HepG2 (cell line): ENCODE measurements at regions not wholly inside any gene's neighbourhood (a gene's known extent, or its start where the extent isn't known, plus 50 kb on each side); places are given as distances from the start of the nearest gene placed in this dataset.

Experiments used
- NR1H2 ChIP-seq: sonication (generic); formaldehyde crosslinking; IDR thresholded peaks from 2 replicates; pipeline ENCODE4 v1.8.1; 2022; ENCODE audit warnings: low read depth, missing genetic modification reagents, borderline replicate concordance
- SAFB2 ChIP-seq: sonication (generic); formaldehyde crosslinking; IDR thresholded peaks from 2 replicates; pipeline ENCODE4 v1.5.1; 2020; ENCODE audit warnings: missing genetic modification reagents, low read depth, mild to moderate bottlenecking, borderline replicate concordance
- TF ChIP-seq, protein P1 (sequence below): sonication (generic); formaldehyde crosslinking; IDR thresholded peaks from 2 replicates; pipeline ENCODE4 v1.5.0; 2020; ENCODE audit warnings: mild to moderate bottlenecking, missing genetic modification reagents, borderline replicate concordance
- TF ChIP-seq, protein P2 (sequence below): sonication (generic); formaldehyde crosslinking; IDR thresholded peaks from 2 replicates; pipeline ENCODE4 v1.4.0; 2020; ENCODE audit warnings: mild to moderate bottlenecking, missing genetic modification reagents
- TF ChIP-seq, protein P3 (sequence below): sonication (generic); formaldehyde crosslinking; IDR thresholded peaks from 2 replicates; pipeline ENCODE4 v1.5.1; 2020; ENCODE audit warnings: mild to moderate bottlenecking, missing genetic modification reagents, moderate library complexity

DNA sequence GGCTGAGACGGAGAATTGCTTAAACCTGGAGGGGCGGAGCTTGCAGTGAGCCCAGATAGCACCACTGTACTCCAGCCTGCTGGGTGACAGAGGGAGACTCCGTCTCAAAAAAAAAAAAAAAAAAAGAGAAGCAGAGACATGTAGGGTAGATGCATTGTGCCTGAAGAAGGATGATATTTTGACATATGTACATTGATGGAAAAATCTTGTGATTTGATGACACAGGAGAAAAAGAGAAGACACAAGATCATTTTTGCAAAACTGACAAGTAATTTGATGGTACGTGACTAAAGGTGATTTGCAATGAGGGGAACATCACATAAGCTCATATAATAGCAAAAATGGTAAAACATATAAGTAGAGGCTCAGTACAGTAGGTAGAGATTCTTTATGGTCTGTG, 340.1 kb upstream of the FSTL5 start (continued):
- TF ChIP-seq, protein P1, sequence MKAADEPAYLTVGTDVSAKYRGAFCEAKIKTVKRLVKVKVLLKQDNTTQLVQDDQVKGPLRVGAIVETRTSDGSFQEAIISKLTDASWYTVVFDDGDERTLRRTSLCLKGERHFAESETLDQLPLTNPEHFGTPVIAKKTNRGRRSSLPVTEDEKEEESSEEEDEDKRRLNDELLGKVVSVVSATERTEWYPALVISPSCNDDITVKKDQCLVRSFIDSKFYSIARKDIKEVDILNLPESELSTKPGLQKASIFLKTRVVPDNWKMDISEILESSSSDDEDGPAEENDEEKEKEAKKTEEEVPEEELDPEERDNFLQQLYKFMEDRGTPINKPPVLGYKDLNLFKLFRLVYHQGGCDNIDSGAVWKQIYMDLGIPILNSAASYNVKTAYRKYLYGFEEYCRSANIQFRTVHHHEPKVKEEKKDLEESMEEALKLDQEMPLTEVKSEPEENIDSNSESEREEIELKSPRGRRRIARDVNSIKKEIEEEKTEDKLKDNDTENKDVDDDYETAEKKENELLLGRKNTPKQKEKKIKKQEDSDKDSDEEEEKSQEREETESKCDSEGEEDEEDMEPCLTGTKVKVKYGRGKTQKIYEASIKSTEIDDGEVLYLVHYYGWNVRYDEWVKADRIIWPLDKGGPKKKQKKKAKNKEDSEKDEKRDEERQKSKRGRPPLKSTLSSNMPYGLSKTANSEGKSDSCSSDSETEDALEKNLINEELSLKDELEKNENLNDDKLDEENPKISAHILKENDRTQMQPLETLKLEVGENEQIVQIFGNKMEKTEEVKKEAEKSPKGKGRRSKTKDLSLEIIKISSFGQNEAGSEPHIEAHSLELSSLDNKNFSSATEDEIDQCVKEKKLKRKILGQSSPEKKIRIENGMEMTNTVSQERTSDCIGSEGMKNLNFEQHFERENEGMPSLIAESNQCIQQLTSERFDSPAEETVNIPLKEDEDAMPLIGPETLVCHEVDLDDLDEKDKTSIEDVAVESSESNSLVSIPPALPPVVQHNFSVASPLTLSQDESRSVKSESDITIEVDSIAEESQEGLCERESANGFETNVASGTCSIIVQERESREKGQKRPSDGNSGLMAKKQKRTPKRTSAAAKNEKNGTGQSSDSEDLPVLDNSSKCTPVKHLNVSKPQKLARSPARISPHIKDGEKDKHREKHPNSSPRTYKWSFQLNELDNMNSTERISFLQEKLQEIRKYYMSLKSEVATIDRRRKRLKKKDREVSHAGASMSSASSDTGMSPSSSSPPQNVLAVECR (CRISPR knock-in tag), result no peak
- TF ChIP-seq NR1H2 (CRISPR knock-in tag), result no peak
- TF ChIP-seq SAFB2 (CRISPR knock-in tag), result no peak
- TF ChIP-seq, protein P2, sequence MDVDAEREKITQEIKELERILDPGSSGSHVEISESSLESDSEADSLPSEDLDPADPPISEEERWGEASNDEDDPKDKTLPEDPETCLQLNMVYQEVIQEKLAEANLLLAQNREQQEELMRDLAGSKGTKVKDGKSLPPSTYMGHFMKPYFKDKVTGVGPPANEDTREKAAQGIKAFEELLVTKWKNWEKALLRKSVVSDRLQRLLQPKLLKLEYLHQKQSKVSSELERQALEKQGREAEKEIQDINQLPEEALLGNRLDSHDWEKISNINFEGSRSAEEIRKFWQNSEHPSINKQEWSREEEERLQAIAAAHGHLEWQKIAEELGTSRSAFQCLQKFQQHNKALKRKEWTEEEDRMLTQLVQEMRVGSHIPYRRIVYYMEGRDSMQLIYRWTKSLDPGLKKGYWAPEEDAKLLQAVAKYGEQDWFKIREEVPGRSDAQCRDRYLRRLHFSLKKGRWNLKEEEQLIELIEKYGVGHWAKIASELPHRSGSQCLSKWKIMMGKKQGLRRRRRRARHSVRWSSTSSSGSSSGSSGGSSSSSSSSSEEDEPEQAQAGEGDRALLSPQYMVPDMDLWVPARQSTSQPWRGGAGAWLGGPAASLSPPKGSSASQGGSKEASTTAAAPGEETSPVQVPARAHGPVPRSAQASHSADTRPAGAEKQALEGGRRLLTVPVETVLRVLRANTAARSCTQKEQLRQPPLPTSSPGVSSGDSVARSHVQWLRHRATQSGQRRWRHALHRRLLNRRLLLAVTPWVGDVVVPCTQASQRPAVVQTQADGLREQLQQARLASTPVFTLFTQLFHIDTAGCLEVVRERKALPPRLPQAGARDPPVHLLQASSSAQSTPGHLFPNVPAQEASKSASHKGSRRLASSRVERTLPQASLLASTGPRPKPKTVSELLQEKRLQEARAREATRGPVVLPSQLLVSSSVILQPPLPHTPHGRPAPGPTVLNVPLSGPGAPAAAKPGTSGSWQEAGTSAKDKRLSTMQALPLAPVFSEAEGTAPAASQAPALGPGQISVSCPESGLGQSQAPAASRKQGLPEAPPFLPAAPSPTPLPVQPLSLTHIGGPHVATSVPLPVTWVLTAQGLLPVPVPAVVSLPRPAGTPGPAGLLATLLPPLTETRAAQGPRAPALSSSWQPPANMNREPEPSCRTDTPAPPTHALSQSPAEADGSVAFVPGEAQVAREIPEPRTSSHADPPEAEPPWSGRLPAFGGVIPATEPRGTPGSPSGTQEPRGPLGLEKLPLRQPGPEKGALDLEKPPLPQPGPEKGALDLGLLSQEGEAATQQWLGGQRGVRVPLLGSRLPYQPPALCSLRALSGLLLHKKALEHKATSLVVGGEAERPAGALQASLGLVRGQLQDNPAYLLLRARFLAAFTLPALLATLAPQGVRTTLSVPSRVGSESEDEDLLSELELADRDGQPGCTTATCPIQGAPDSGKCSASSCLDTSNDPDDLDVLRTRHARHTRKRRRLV (CRISPR knock-in tag), result no peak
- TF ChIP-seq, protein P3, sequence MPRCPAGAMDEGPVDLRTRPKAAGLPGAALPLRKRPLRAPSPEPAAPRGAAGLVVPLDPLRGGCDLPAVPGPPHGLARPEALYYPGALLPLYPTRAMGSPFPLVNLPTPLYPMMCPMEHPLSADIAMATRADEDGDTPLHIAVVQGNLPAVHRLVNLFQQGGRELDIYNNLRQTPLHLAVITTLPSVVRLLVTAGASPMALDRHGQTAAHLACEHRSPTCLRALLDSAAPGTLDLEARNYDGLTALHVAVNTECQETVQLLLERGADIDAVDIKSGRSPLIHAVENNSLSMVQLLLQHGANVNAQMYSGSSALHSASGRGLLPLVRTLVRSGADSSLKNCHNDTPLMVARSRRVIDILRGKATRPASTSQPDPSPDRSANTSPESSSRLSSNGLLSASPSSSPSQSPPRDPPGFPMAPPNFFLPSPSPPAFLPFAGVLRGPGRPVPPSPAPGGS (CRISPR knock-in tag), result no peak
